Smooth muscle cell of the brain vasculature (primary cell): ENCODE measurements at regions not wholly inside any gene's neighbourhood (a gene's known extent, or its start where the extent isn't known, plus 50 kb on each side); places are given as distances from the start of the nearest gene placed in this dataset.

ENCODE experiments used
- DNase-seq: peaks from one replicate; pipeline ENCODE4 v3.0.0-alpha.2; 2012; ENCODE audit warnings: low read depth, low spot score

DNA sequence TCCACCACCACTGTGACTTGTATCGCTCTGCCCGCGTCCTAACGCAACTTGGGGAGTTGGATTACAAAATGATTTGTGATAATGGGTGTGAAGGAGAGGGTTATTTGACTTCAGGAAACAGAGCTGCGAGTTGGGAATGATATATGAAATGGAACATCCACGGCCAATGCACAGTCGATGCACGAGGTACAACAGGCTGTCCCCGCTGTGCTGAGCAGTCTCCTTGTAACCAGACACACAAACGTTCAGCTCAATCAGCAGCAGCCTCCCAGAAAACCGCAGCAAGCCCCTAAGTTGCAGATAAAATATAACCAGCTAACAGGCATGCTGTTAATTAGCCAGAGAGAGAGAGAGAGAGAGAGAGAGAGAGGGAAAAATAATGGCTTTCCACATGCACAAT is 332.7 kb upstream of the MGMT start:
- DNase-seq = no peak

DNA sequence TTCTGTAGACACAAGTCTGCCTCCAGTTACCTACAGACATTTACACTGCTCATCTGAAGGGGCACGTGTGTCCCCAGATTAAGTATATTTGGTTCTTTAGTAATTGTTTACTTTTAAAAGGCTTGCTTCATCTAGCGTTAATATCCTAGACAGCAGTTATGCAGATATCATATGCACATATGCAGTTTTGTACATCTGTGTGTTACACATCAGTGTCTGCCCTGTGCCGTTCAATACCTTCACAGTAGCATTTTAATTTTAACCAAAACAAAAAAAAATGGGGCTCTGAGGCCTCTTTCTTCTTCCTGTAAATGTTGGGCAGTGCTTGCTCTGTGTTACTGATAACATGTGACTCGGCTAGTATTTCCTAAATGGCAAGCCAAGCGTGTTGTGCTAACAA is 331.4 kb upstream of the MGMT start:
- no peak for DNase-seq

DNA sequence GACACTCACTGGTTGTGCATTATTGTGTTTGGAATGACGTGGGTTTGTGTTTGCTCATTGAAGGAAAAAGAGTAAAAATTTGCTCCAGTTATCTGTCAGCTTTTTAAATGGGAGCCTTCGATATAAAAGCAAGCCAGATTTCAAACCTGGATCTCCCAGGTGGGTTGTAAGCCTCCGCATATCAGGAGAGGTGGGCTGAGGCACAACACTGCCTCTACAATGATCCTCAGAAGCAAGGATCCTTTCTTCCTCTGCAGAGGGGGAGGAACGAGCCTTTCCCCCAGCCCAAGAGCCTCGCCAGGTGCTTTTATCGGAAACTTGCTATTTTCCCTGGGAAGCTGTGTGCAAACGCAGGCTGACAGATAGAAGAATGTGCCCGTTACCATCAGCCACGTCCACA is 331.0 kb upstream of the MGMT start:
- DNase-seq = no peak

DNA sequence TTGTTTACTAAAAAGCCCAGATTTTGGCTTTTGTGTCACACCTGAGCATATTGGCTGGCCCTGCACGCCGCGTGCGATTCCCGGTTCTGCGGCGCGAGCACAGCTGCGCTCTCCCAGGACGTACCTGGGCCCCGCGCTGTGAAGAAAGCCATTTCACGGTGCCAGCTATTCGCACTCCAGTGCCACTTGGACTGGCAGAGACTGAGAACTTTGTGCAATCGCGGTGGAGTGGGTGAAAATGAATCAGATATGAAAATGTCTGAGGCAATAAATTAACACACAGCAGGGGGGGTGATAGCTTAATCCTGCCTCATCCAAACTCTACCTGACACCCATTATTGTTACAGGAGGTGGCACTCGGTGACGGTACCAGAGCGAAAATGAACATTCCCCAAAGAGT is 330.1 kb upstream of the MGMT start:
- no peak for DNase-seq

DNA sequence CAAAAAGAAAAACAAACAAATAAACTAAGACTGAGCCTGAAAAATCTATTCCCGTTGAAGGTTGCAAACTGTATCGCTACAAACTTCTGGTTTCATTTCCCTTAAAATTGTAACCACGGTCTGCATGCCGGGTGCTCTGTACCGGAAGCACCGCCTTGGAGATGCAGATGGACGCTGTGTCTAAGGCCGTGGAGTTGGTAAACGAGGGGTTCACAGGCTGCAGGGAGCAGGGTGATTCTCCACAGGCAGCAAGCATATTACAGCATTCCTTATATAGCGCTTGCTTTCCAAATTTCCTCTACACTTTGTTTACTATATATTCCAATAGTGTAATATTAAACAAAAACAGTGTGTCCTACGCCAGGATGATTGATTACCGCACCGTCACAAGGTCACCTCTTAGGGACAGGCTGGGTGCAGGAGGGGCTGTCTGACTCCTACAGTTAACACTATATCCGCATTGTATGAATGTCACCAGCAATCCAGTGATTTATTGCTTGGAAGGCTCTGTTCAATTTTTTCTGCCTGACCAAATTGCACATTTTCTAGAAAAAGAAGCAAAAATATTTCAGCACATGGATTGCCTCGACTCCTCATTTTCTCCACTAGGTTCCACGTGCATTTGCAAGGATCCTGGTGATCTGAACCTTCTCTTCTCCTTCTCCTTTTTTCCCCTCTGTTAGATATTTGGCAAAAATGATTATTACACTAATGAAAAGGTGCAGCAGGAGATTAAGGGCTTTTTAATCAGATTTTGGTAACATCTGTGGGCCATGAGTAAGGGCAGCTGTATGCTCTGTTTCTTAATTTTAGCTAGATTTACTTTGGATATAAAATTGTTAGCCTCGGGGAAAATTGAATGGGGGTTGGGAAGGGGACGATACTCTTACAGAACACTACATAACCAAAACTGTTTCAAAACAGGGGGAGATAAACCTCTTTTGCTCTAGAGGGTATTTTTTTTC is 325.8 kb upstream of the MGMT start:
- no peak for DNase-seq

DNA sequence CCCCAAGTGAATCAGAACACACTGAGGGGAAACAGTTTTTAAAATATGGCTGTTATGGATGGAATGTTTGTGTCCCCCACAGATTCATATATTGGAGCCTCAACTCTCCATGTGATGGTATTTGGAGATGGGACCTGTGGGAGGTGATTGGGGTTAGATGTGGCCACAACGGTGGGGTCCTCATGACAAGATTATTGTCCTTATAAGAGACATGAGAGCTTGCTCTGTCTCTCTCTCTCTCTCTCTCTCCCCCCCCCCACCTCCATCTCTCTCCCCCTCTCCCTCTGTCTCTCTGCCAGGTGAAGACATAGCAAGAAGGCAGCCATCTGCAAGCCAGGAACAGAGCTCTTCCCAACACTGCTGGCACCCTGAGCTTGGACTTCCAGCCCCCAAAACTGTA is 315.8 kb upstream of the MGMT start:
- no peak for DNase-seq

DNA sequence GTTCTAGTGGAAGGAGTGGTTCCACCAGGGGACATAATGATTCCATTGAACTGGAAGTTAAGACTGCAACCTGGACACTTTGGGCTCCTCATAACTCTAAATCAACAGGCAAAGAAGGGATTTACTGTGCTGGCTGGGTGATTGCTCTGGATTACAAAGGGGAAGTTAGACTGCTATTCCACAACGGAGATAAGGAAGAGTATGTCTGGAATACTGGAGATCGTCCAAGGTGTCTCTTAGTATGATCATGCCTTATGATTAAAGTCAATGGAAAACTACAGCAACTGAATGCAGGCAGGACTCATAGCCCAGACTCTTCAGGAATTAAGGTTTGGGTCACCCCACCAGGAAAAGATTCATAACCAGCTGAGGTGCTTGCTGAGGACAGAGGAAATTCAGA is 310.6 kb upstream of the MGMT start:
- DNase-seq = no peak

DNA sequence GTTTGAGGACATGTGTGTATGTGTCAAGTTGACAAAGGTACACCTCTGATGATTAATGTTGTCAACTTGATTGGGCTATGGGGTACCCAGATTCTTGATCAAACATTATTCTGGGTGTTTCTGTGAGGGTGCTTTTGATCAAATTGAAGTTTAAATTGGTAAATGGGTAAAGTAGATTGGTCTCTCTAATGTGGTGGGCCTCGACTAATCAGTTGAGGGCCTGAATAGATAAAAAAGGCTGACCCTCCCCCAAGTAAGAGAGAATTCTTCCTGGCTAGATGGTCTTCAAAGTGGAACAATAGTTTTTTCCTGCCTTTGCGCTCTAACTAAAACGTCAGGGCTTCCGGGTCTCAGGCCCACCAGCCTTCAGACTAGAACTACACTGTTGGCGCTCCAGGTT is 309.9 kb upstream of the MGMT start:
- DNase-seq = no peak

DNA sequence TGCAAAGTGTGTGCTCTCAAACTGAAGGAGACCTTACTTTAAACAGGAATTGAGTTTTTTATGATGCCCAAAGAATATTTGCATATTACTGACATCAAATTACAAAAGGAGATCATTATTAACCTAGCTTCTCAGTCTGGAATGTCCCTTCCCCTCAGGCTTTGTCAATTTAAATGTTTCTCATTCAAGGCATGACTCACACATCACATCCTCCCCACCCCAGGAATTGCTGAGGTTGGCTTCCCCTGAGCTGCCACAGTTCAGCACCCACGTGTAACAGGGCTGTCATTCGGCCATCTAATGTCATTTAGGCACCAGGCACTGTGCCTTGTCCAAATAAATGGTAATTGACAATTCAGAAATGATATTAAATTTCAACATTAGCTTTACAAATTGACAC is 305.9 kb upstream of the MGMT start:
- no peak for DNase-seq

DNA sequence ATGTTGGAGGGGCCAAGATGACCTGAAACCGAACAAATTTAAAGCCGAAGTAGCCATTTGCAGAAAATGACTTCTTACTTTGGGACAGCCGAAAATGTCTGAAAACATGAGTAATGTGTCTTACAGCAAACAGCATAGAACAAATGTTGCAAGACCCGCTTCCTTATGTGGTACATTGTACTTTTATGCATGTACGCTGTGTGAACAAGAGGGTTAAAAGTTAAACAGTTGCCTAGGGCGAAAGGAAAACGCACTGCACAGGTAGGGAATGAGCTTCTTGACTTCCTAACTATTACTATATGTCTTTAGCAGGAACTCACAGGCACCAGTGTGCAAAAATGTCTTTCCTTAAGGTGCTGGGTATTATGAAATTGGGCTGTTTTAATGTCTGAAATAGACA is 303.5 kb upstream of the MGMT start:
- DNase-seq = no peak

DNA sequence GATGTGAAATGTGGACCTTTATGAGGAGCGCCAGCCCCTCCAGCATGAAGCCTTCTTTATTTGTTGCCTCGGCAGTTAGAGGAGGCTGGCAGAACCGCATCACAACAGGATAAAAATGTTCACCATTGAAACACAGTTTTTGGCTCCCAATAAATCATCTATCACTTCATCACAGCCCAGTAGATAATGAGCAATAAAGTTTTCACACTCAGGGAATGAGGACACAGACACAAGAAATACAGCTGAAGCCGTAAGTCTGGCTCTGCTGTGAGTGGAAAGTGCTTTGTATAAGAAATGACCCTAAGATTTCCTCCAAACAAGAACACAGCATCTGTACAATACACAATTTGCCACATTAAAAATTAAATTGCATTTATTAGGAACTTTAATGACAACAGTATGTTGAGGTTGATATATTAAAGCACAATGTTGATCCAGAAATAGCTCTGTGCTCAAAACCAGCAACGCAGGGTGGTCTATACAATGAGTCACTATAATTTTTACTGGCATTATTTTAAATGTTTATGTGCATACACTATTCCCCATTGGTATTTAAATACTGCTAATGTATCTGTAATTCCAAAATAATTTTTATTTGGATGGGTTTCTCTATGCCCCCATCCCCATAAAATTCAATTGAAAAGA is 301.8 kb upstream of the MGMT start:
- no peak for DNase-seq

DNA sequence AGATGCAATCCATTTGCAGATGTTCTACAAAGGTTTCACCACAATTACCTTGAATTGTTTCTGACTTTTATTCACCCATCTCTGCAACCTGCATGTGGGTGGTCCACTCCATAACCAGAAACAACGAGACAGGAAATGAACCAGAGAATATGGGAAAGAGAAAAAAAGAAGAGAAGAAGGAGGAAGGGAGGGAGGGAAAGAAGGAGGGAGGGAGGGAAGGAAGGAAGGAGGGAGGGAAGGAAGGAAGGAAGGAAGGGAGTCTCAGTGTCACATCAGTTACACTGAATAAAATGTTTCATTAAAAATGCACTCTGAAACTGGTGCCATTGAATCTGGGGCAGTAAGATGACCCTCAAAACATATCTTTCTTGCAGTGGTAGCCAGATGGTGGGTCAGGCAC is 301.3 kb upstream of the MGMT start:
- no peak for DNase-seq

DNA sequence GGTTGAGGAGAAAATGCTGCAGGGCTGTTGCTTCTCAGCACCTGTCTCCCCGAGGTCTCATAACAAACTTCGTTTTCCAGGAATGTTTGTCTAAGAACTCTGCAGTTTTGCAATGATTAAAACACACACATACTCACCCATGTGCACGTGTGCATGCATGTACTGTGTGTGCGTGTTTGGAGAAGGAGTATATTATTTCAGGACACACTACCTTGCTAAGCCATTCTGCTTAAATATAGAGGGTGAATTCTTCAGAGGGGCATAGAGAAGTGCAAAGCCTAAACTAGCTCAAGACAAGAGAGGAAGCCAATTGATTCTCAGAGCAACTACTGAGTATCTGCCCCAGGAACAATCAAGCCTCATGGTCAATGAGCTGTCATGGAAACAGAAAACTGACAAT is 298.4 kb upstream of the MGMT start:
- DNase-seq = no peak

DNA sequence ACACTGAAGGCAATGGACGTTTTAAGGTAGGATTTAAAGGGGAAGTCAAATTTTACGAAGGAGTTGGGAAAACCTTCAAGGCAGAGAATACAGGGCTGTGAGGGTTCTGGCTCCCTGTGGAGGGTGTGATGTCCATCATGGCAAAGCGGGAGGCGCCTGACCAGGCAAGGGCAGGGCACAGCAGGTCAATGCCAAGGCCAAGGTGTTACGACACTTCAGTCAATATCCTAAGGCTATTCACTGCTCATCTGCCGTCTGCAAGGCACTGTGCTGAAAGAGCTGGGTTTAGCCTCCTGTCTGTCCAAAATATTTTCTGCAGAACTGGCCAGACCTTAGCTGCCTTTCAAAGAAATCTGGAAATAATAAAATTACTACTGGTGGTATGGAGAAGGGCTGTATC is 297.9 kb upstream of the MGMT start:
- DNase-seq = no peak

DNA sequence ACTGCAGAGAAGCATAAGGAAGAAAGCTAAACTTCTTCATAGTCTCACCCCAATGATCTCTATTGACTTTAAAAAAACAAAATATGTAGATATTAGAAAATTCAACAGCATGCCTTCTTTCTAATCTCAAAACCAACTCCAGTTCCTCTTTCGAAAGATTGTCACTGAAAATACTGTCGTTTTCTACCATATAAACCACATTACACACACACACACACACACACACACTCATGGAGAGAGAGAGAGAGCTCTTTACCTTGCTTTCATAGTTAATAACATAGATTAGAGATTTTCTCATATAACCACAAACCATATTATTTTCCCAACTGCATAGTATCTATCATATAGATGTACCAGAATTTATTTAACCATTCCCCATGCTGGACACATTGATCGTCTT is 296.2 kb upstream of the MGMT start:
- DNase-seq = no peak

DNA sequence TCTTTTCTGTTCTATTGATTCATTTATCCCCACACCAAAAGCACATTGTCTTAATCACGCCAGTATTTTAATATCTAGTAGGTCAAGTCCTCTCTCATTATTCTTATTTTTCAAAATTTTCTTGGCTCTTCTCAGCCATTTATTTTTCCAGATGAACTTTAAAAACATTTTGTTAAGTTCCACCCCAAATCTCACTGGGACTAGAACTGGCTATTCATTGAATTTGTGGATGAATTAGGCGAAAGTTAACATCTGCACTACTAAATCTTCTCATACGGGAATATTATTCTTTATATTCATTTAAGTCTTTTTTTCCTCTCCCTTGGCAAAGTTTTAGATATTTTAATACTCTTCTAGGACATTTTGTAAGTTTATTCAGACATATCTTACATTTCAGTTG is 295.2 kb upstream of the MGMT start:
- DNase-seq = no peak

DNA sequence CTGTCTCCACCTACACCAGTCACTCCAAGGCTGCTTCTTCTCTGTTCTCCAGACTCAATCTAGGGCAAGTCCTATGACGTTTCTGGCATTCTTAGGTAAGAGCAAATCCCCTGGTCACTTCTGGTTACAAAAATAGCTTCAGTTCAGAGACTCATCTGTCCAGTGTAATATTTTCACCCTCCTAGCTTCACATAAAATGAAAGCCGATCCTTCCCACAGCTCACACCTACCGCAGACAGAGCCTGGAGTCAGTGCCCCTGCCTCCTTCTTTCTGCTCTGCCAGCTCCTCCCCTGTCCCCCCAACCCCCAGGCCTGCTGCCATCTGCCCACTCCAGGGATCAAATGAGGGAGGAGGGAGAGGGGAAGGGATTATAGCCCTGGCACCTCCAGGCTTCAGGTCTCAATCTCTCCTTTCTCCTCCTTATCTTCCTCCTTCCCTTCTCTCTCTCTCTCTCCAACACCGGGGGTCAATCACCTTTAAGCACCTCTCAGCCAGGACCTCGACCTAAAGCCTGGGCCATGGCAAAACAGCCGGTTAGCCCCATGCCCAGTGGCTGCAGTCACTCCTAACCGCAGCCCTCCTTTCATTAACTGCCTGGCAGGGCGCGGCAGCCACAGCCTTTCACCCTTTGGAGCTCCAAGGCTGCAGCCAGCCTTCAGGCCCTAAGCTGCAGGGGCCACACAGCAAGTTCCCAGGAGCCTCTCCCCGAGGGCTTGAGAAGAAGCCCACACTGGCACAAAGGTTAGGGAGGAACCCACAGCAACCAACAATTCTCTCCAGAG is 292.6 kb upstream of the MGMT start:
- DNase-seq = no peak

DNA sequence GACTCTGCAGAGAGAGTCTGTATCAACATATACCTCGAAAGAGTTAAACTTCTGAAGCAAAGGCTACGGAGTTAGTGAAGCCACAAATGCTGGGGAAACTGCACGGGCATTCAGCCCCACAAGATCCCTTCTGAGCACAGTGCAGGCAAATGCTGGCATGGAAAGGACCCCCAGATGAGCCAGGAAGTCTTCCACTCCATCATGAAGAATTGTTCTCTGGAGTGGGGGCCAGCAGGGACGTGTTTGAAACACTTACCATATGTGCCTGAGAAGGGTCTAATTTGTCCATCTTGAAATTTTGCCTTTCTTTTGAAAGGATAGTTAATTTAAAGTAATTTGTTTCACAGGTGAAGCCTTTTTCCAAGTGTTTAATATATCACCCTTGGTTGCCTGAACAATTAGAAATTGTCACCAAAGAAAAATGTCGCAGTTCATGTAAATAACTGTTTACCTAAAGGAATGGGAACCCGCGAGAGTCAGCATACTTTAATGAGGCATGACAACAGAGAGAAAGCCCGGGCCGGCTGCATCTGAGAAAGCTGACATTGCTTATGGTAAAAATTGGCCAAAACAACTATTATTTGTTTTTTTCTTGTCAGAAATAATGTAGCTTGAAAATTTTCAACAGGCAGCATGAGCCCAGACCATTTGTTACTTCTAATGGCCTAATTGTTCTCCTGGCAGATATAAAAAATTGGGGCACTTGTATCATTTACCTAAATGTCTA is 287.6 kb upstream of the MGMT start:
- DNase-seq = no peak

DNA sequence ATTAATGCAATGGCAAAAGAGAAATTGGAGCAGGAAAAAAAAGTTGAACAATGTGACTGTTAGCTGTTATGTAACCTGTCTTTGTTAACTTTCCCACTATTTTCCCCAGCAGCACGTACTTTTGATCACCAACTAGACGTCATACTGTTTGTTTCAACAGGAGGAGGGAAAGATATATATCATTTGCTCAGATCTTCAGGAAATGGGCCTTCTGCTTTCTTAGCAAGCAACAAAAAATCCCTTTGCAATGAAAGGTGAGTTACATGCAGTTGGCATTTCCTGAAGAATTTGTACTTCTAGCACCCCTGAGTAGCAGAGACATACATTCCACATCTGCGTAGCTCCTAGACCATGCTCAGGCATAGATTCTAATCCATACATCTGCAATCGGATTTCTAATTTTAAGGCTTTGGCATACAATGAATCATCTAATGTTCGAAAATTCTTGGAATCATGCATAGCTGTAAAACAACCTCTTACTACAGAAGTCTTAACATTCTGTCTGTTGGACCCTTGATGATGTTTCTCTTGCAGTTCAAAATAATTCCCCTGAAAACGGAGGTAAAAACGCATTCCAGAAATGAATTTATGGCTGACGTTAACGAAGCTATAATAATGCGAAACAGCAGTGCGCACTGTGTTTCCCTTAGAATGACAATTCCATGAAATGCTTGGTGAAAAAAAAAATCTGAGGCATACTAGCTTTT is 286.9 kb upstream of the MGMT start:
- no peak for DNase-seq

DNA sequence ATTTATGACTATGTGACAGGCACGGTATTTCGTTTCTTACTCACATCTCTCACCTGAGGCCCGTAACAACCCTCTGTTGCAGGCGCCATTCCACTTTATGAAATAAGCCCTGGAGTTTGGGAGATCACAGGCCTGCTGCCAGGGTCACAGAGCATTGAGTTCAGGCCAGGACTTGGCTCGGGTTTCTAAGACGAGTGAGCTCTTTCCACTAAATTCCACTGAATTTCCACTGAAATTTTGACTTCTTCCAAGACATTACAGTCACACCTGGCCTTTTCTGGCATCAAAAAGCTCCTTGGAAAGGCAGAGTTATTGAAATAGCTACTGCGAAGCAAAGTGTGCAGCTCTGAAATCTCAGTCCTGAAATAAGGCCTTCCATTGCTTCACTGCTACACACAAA is 282.8 kb upstream of the MGMT start:
- no peak for DNase-seq

DNA sequence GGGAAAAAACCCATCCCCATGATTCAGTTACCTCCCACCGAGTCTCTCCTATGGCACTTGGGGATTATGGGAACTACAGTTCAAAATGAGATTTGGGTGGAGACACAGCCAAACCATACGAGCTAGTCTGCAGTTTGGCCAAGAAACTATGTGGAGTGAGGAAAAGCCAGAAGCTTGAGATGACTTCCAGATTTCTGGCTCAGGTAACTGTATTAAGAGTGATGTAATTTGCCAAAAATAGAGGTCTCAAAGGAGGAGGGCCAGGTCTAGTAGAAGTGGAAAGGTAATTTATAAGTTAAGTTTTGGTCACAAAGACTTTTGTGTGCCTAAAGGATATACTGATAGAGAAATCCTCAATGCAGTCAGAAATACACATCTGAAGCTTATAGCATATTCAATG is 279.7 kb upstream of the MGMT start:
- no peak for DNase-seq
